Astrocyte (in vitro differentiated cells and primary cell): ENCODE measurements at regions not wholly inside any gene's neighbourhood (a gene's known extent, or its start where the extent isn't known, plus 50 kb on each side); places are given as distances from the start of the nearest gene placed in this dataset.

ENCODE experiments used
- DNase-seq: peaks from one replicate; pipeline ENCODE4 v3.0.0-alpha.2; 2010; ENCODE audit warnings: low read depth
- FAIRE-seq: peaks from 2 replicates; lab custom pipeline; 2011; peaks lifted over from hg19 to GRCh38; lab: Jason Lieb, UNC
- H2AFZ ChIP-seq: 2 replicates; pipeline ENCODE4 v1.6.0; 2012; ENCODE audit warnings: low read depth, low read length, inconsistent platforms
- H3K27ac ChIP-seq: 2 replicates; pipeline ENCODE4 v1.5.1; 2011; ENCODE audit warnings: low read depth, low read length, inconsistent platforms
- H3K27me3 ChIP-seq: 2 replicates; pipeline ENCODE4 v1.6.0; 2011; ENCODE audit warnings: low read length, inconsistent platforms; ENCODE audit not compliant: insufficient read depth
- H3K36me3 ChIP-seq: 2 replicates; pipeline ENCODE4 v1.5.1; 2011; ENCODE audit warnings: low read length, inconsistent platforms; ENCODE audit not compliant: insufficient read depth
- H3K4me1 ChIP-seq: 2 replicates; pipeline ENCODE4 v1.5.1; 2011; ENCODE audit warnings: low read length, inconsistent platforms; ENCODE audit not compliant: insufficient read depth
- H3K4me2 ChIP-seq: 2 replicates; pipeline ENCODE4 v1.6.0; 2012; ENCODE audit warnings: low read length, inconsistent platforms
- H3K4me3 ChIP-seq: 2 replicates; pipeline ENCODE4 v1.5.1; 2011; ENCODE audit warnings: low read depth, mild to moderate bottlenecking, low read length, inconsistent platforms; ENCODE audit not compliant: insufficient read depth
- H3K79me2 ChIP-seq: 2 replicates; pipeline ENCODE4 v1.6.0; 2012; ENCODE audit warnings: mild to moderate bottlenecking, low read length, inconsistent platforms; ENCODE audit not compliant: insufficient read depth
- H3K9ac ChIP-seq: 2 replicates; pipeline ENCODE4 v1.6.0; 2012; ENCODE audit warnings: mild to moderate bottlenecking, low read length, inconsistent platforms
- H3K9me3 ChIP-seq: 2 replicates; pipeline ENCODE4 v1.5.1; 2012; ENCODE audit warnings: low read depth, mild to moderate bottlenecking, low read length, inconsistent platforms; ENCODE audit not compliant: insufficient read depth
- H4K20me1 ChIP-seq: 2 replicates; pipeline ENCODE4 v1.6.0; 2012; ENCODE audit warnings: low read length, inconsistent platforms; ENCODE audit not compliant: insufficient read depth
- H3K27ac Mint-ChIP-seq: one replicate; pipeline ENCODE4 v1.8.0; 2021; ENCODE audit warnings: mild to moderate bottlenecking, mixed read lengths; ENCODE audit not compliant: unreplicated experiment
- H3K27me3 Mint-ChIP-seq: one replicate; pipeline ENCODE4 v1.8.0; 2021; ENCODE audit warnings: low read depth, mixed read lengths; ENCODE audit not compliant: unreplicated experiment
- H3K36me3 Mint-ChIP-seq: one replicate; pipeline ENCODE4 v1.8.0; 2021; ENCODE audit warnings: low read depth, mixed read lengths; ENCODE audit not compliant: unreplicated experiment
- H3K4me1 Mint-ChIP-seq: one replicate; pipeline ENCODE4 v1.8.0; 2021; ENCODE audit warnings: low read depth, mixed read lengths; ENCODE audit not compliant: unreplicated experiment
- H3K4me3 Mint-ChIP-seq: one replicate; pipeline ENCODE4 v1.8.0; 2021; ENCODE audit warnings: mild to moderate bottlenecking, moderate library complexity, mixed read lengths; ENCODE audit not compliant: unreplicated experiment
- H3K9me3 Mint-ChIP-seq: one replicate; pipeline ENCODE4 v1.8.0; 2021; ENCODE audit warnings: mild to moderate bottlenecking, mixed read lengths; ENCODE audit not compliant: unreplicated experiment
- CTCF ChIP-seq: IDR thresholded peaks from 2 replicates; pipeline ENCODE4 v1.5.1; 2011; ENCODE audit warnings: low read depth, mild to moderate bottlenecking, inconsistent platforms, low read length, moderate library complexity; ENCODE audit not compliant: insufficient read depth
- EZH2 ChIP-seq: IDR thresholded peaks from 2 replicates; pipeline ENCODE4 v1.6.1; 2012; ENCODE audit warnings: mild to moderate bottlenecking, low read length, inconsistent platforms; ENCODE audit not compliant: insufficient read depth

GRCh38 chr12:73180734-73181133, 908.6 kb downstream of the TRHDE start:
- Histone ChIP-seq H3K9me3 (no peaks in the 10 kb centered on the region), H3K27me3 (no peaks in the 10 kb centered on the region), H3K4me1 (no peaks in the 10 kb centered on the region), H4K20me1 (no peaks in the 10 kb centered on the region), H3K4me3 (no peak overlapping the region), H3K27ac (no peak overlapping the region), H3K79me2 (no peaks in the 10 kb centered on the region), H3K9ac (no peak overlapping the region), H3K4me2 (no peak overlapping the region), H3K36me3 (no peaks in the 10 kb centered on the region), H2AFZ (no peak overlapping the region)
- Mint-ChIP-seq H3K27ac (no peak overlapping the region), H3K27me3 (no peaks in the 10 kb centered on the region), H3K4me3 (no peak overlapping the region), H3K4me1 (no peaks in the 10 kb centered on the region), H3K9me3 (peaks cover 13% of the 10 kb centered on the region), H3K36me3 (no peaks in the 10 kb centered on the region)
- no peak for DNase-seq
- no peak for TF ChIP-seq CTCF
- no peak for FAIRE-seq

- H4K20me1 ChIP-seq, result no peaks in the 10 kb centered on the region
- no peak overlapping the region for H3K4me3 Mint-ChIP-seq
- H3K27ac ChIP-seq, result no peak overlapping the region
- H3K4me2 ChIP-seq, result no peak overlapping the region
- DNase-seq, result no peak
- no peaks in the 10 kb centered on the region for H3K79me2 ChIP-seq
- FAIRE-seq, result no peak
- H3K4me3 ChIP-seq, result no peak overlapping the region
- no peak overlapping the region for H3K27ac Mint-ChIP-seq
- H3K36me3 ChIP-seq, result no peaks in the 10 kb centered on the region
- no peaks in the 10 kb centered on the region for H3K27me3 ChIP-seq
- H3K9me3 ChIP-seq, result no peaks in the 10 kb centered on the region
- H3K9ac ChIP-seq, result no peak overlapping the region
- no peak overlapping the region for H2AFZ ChIP-seq
- TF ChIP-seq CTCF (no peak), EZH2 (no peak)
- peaks cover 13% of the 10 kb centered on the region for H3K9me3 Mint-ChIP-seq
- H3K36me3 Mint-ChIP-seq, result no peaks in the 10 kb centered on the region
- no peaks in the 10 kb centered on the region for H3K4me1 Mint-ChIP-seq
- H3K27me3 Mint-ChIP-seq, result no peaks in the 10 kb centered on the region
- H3K4me1 ChIP-seq, result no peaks in the 10 kb centered on the region
Measured at GRCh38 chr12:73181244-73181643, 909.1 kb downstream of the TRHDE start.

- Mint-ChIP-seq H3K27ac (no peak overlapping the region), H3K27me3 (no peaks in the 10 kb centered on the region), H3K9me3 (peaks cover 16% of the 10 kb centered on the region), H3K36me3 (no peaks in the 10 kb centered on the region), H3K4me3 (no peak overlapping the region), H3K4me1 (no peaks in the 10 kb centered on the region)
- TF ChIP-seq EZH2, result no peak
- TF ChIP-seq CTCF, result no peak
- FAIRE-seq (no peak), DNase-seq (no peak)
- Histone ChIP-seq H3K79me2 (no peaks in the 10 kb centered on the region), H3K27me3 (no peaks in the 10 kb centered on the region), H4K20me1 (no peaks in the 10 kb centered on the region), H3K4me1 (no peaks in the 10 kb centered on the region), H3K4me3 (no peak overlapping the region), H2AFZ (no peak overlapping the region), H3K27ac (no peak overlapping the region), H3K9ac (no peak overlapping the region), H3K36me3 (no peaks in the 10 kb centered on the region), H3K4me2 (no peak overlapping the region), H3K9me3 (no peaks in the 10 kb centered on the region)
Measured at GRCh38 chr12:73185403-73185802, 913.2 kb downstream of the TRHDE start.
